ENCODE measurements at regions not wholly inside any gene's neighbourhood (a gene's known extent, or its start where the extent isn't known, plus 50 kb on each side); places are given as distances from the start of the nearest gene placed in this dataset.

- intact Hi-C loops (cut with DNase I, micrococcal nuclease) = no loop called here
- H3K27me3 Mint-ChIP-seq = no peaks in the 10 kb centered on the region
- Histone ChIP-seq H3K4me1 (ENCODE audit: insufficient read depth, low read length) (no peaks in the 10 kb centered on the region), H3K36me3 (ENCODE audit: insufficient read depth, low read length) (no peaks in the 10 kb centered on the region), H3K27ac (ENCODE audit: low read depth in 1 of 2, low read length in 2 of 2) (no peak overlapping the region), H3K4me3 (ENCODE audit: low read length) (no peak overlapping the region), H3K9me3 (ENCODE audit: control insufficient read depth in 1 of 2, insufficient read depth in 1 of 2, low read length in 2 of 2) (no peaks in the 10 kb centered on the region), H3K27me3 (ENCODE audit: control insufficient read depth in 1 of 2, insufficient read depth in 2 of 2, low read length in 2 of 2) (no peaks in the 10 kb centered on the region)
- no peaks in the 10 kb centered on the region for H3K36me3 Mint-ChIP-seq (ENCODE audit: low read depth)
- POLR2A ChIA-PET = no interaction called here
- peaks cover 10% of the 10 kb centered on the region for H3K4me1 Mint-ChIP-seq (ENCODE audit: low read depth)
- H3K4me3 Mint-ChIP-seq = no peak overlapping the region
- ATAC-seq (ENCODE audit: poor library complexity) (no peak), DNase-seq (no peak)
- no peak overlapping the region for H3K27ac Mint-ChIP-seq
- TF ChIP-seq CTCF (IDR thresholded peaks at IDR 0.05) = no peak
- no peaks in the 10 kb centered on the region for H3K9me3 Mint-ChIP-seq
- CTCF ChIA-PET = no interaction called here
Measured at GRCh38 chr6:138652824-138653223, 120.7 kb upstream of the CCDC28A start.

- H3K27ac ChIP-seq (ENCODE audit: low read depth in 1 of 2, low read length in 2 of 2) = no peak overlapping the region
- no peaks in the 10 kb centered on the region for H3K36me3 ChIP-seq (ENCODE audit: insufficient read depth, low read length)
- DNase-seq (no peak), ATAC-seq (ENCODE audit: poor library complexity) (no peak)
- CTCF ChIA-PET = no interaction called here
- H3K4me3 ChIP-seq (ENCODE audit: low read length) = no peak overlapping the region
- Mint-ChIP-seq H3K9me3 (no peaks in the 10 kb centered on the region), H3K4me3 (no peak overlapping the region), H3K27me3 (no peaks in the 10 kb centered on the region), H3K27ac (no peak overlapping the region), H3K4me1 (ENCODE audit: low read depth) (peaks cover 10% of the 10 kb centered on the region), H3K36me3 (ENCODE audit: low read depth) (no peaks in the 10 kb centered on the region)
- H3K9me3 ChIP-seq (ENCODE audit: control insufficient read depth in 1 of 2, insufficient read depth in 1 of 2, low read length in 2 of 2) = no peaks in the 10 kb centered on the region
- H3K4me1 ChIP-seq (ENCODE audit: insufficient read depth, low read length) = no peaks in the 10 kb centered on the region
- intact Hi-C loops (cut with DNase I, micrococcal nuclease) = no loop called here
- no peak for TF ChIP-seq CTCF (IDR thresholded peaks at IDR 0.05)
- H3K27me3 ChIP-seq (ENCODE audit: control insufficient read depth in 1 of 2, insufficient read depth in 2 of 2, low read length in 2 of 2) = no peaks in the 10 kb centered on the region
- POLR2A ChIA-PET = no interaction called here
Measured at GRCh38 chr6:138653435-138653834, 120.1 kb upstream of the CCDC28A start.

GRCh38 chr6:138654715-138655634 is 118.6 kb upstream of the CCDC28A start:
- no peak for DNase-seq
- Histone ChIP-seq H3K4me1 (ENCODE audit: insufficient read depth, low read length) (no peaks in the 10 kb centered on the region), H3K27me3 (ENCODE audit: control insufficient read depth in 1 of 2, insufficient read depth in 2 of 2, low read length in 2 of 2) (no peaks in the 10 kb centered on the region), H3K36me3 (ENCODE audit: insufficient read depth, low read length) (no peaks in the 10 kb centered on the region), H3K4me3 (ENCODE audit: low read length) (no peak overlapping the region), H3K27ac (ENCODE audit: low read depth in 1 of 2, low read length in 2 of 2) (no peak overlapping the region), H3K9me3 (ENCODE audit: control insufficient read depth in 1 of 2, insufficient read depth in 1 of 2, low read length in 2 of 2) (no peaks in the 10 kb centered on the region)
- ATAC-seq (ENCODE audit: poor library complexity) = no peak
- H3K27me3 Mint-ChIP-seq = no peaks in the 10 kb centered on the region
- no peak overlapping the region for H3K4me3 Mint-ChIP-seq
- TF ChIP-seq CTCF (IDR thresholded peaks at IDR 0.05) = no peak
- CTCF ChIA-PET = interaction anchor here (0.6 kb wide), 1 partner anchor 16 kb away, joined by 3 read pairs; no protein-coding TSS in a partner anchor
- peaks cover 10% of the 10 kb centered on the region for H3K4me1 Mint-ChIP-seq (ENCODE audit: low read depth)
- POLR2A ChIA-PET = no interaction called here
- intact Hi-C loops (cut with DNase I, micrococcal nuclease) = no loop called here
- H3K9me3 Mint-ChIP-seq = no peaks in the 10 kb centered on the region
- no peaks in the 10 kb centered on the region for H3K36me3 Mint-ChIP-seq (ENCODE audit: low read depth)
- H3K27ac Mint-ChIP-seq = no peak overlapping the region

Measured in CD4-positive, alpha-beta T cell (primary cell).